ENCODE measurements at regions not wholly inside any gene's neighbourhood (a gene's known extent, or its start where the extent isn't known, plus 50 kb on each side); places are given as distances from the start of the nearest gene placed in this dataset.
A peak's percentile ranks its signal among the peaks of the same experiment; 100 is the strongest.
"Not testable (repeated sequence)": the region's sequence is repeated elsewhere in the genome, so short reads cannot be mapped to it uniquely, and the experiment has no call there.

DNA sequence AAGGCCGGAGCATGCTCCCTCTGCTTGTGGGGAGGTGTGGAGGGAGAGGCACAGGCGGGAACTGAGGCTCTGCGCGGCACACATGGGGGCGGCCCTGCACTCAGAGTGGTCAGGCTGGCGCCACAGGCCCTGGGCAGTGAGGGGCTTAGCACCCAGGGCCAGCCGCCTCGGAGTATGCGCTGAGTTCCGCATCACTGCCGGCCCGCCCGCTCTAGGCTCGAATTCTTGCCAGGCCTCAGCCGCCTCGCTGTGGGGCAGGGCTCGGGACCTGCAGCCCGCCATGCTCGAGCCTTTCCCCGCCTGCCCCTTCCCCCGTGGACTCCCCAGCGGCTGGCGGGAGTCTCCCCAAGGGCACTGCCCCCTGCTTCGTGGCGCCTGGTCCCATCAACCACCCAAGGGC is 905.9 kb downstream of the SPATA31A6 start:
- not testable (repeated sequence) for H3K27ac ChIP-seq

DNA sequence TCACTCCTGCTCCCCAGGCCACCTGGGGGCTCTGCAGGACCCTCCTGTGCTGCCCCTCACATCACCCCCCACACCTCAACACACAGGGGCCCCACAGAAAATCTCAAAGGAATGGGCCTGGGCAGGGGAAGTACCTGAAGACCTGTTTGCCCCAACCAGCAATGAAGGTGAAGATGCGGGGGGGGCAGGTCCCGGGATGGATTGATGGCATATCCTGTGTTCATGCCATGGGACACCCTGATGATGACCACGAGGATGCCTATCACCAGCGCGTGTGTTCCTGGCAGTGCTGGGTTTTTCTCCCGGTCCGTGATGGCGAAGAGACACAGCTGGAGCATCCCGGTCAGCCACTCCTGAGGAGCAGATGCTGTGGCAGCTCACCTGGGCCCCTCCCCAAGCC is 926.9 kb downstream of the SPATA31A6 start:
- not testable (repeated sequence) for H3K27ac ChIP-seq

DNA sequence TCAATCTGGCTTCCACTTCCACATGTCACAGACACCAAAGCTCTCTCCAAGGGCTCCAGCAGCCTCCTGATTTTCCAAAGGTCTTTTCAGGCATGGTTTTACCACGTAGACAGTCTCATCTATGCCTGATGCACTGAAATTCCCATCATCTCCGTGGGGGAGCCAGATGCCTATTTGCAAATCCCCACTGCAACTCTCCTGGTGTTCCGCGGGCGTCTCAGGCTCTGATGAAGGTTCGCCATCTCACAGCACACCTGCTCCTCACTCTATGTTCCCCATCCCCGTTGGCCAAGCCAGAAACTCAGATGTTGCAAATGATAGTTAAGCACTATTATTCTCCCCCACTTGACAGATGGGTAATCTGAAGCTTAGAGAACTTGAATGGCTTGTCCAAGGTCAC is 929.4 kb downstream of the SPATA31A6 start:
- H3K27ac ChIP-seq: not testable (repeated sequence)

DNA sequence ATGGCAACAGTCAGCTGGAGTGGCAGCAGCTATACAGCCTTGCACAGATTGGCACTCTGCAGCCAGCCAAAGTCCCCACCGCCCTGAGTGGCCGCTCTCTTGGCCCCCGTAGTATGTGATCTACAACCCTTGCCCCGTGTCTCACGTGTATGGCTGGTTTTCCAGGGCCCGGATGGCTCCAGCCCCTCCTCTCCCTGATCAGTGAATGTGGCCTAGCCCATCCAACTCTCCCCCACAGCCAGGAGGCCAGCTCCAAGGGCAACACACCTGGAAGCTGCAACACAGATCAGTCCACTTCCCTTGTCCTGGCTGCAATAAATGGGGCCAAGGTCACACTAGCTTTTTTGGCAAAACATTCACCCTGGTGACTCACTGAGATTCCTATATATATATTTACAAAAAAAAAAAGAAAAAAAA is 932.4 kb downstream of the SPATA31A6 start:
- not testable (repeated sequence) for H3K27ac ChIP-seq

DNA sequence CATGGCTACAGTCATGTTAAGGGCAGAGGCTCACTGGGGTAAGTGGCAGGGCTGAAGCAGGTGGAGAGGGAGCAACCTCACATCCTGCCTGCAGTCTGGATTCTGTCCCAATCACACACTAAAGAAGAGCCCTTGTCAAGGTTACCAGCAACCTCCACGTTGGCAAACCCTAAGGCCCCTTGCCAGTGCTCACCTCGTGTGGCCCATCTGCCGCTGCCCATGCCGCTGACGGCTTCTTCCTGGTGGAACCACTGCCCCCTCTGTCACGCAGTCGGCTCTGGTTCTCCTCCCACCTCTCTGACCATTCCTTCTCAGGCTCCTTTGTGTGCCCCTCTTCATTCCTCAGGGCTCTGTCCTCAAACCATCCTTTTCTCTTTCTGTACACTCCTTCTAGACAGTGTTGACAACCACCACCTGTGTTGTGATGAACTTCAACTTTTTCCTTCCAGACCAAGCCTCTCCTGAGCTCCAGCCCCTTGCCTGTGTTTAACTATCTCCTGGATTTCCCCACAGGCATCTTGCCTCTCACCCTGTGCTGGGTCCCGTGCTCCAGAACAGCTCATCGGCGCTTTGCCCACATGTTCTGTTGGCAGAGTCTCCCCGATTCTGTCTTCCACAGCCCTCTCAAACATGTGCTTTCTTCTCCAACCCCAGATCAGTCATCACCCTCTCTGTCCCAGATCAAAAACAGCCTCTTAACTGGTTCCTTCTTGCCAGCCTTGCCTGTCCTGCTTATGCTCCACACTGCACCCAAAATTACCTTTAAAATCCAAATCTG is 934.8 kb downstream of the SPATA31A6 start:
- H3K27ac ChIP-seq: not testable (repeated sequence)

DNA sequence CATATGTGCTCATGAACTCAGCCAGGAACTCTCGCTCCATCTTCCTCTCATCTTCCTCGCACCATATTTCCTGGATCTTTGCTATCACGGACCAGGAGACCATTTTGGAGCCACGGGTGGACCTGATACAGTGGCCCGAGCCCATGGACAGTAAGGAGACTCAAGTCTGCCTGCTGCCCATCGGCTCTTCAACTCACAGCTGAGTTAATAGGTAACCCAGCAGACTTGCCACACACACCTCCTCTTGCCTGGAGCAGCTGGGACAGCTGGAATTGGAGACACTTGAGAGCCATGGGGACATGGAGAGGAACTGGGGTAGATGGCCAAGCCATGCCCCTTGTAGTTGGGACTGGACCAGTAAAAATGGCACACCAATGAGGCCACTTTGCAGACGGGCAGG is 936.1 kb downstream of the SPATA31A6 start:
- not testable (repeated sequence) for H3K27ac ChIP-seq

DNA sequence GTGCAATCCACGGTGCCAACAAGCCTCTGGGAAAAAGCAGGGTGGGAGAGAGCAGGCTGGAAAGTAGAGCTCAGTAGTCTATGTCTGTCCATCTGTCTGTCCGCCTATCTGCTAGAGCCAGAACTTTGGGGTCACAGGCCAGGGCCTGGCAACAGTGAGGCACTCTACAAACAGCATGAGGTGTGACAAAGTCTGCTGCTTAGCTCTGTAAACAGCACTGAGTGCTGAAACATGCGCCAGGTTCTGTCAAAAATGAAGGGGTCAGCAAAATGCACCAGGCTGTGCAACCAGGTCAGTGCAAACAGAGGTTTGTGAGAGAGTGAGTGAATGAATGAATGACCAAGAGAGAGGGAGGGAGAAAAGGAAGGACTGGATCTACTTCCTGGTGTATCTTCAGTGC is 936.5 kb downstream of the SPATA31A6 start:
- not testable (repeated sequence) for H3K27ac ChIP-seq

DNA sequence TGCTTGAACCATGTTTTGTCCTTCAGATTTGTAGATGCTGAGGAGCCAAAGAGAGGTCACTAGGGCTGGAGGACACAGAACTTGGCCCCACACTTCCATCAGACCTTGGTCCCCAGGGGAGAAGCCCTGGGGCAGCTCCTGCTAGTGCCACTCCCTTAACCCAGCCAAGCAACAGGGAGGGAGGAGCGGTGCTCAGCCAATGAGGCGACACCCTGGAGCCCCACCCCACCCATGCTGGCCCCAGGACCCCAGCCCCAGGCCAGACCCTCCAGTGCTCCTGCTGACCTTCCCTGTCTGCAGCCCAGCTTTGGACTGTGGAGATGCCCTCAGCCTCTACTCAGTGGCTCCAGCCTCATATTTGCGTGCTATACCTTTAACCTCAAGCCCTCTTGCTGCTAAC is 942.4 kb downstream of the SPATA31A6 start:
- H3K27ac ChIP-seq: not testable (repeated sequence)

DNA sequence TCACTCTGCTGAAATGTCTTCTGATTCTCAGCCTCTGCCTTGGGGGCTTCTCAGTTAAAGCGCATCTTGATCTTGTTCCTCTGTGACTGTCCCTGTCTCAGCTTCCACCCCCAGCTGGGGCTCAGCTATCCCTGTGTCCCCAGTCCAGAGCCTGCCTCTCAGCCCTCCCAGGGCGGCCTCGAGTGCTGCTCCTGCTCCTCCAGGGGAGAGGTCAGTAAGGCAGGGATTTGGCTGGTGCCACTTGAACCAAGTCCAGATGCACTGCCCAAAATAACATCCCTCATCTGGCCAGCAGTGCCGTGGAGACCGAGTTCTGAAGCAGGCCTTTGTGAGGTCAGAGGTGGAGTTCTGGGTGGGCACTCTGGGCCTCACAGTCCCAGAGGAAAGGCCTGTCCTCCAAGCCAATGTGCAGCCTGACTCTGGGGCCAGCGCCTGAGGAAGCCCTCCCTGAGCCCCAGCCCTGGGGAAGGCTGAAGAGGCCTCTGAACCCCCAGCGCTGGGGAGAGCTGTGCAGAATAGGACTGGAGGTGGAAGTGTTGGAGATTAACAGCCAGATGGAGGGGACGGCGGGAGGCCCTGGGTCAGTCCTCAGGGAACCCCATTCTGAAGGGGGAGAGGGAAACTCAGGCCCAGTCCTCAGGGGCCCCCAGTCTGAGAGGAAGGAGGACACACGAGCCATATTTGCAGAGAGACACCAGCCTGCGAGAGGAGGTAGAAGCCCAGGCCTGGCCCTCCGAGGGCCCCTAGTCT is 943.7 kb downstream of the SPATA31A6 start:
- H3K27ac ChIP-seq: not testable (repeated sequence)

DNA sequence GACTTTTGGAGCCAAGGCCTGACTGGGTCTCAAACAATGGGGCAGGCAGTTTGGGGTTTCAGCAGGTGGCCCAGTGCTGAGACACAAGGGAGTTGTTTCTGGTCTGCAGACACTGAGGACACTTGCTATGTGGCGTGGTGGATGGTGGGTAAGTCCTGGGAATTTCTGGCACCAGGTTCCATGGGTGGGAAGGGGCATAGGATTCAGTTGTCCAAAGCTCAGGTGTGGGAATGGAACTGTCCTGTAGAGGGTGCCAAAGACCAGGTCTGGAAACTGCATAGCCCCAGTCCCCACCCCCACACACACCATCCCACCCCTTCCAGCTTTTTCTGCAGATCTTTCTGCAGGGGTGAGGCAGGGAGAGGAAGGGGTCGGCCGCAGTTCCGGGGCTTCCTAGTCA is 944.5 kb downstream of the SPATA31A6 start:
- TF ChIP-seq, protein P1, sequence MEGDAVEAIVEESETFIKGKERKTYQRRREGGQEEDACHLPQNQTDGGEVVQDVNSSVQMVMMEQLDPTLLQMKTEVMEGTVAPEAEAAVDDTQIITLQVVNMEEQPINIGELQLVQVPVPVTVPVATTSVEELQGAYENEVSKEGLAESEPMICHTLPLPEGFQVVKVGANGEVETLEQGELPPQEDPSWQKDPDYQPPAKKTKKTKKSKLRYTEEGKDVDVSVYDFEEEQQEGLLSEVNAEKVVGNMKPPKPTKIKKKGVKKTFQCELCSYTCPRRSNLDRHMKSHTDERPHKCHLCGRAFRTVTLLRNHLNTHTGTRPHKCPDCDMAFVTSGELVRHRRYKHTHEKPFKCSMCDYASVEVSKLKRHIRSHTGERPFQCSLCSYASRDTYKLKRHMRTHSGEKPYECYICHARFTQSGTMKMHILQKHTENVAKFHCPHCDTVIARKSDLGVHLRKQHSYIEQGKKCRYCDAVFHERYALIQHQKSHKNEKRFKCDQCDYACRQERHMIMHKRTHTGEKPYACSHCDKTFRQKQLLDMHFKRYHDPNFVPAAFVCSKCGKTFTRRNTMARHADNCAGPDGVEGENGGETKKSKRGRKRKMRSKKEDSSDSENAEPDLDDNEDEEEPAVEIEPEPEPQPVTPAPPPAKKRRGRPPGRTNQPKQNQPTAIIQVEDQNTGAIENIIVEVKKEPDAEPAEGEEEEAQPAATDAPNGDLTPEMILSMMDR (conservative IDR thresholded peaks at IDR 0.05): peak; percentile 22
- H3K27ac ChIP-seq: not testable (repeated sequence)

DNA sequence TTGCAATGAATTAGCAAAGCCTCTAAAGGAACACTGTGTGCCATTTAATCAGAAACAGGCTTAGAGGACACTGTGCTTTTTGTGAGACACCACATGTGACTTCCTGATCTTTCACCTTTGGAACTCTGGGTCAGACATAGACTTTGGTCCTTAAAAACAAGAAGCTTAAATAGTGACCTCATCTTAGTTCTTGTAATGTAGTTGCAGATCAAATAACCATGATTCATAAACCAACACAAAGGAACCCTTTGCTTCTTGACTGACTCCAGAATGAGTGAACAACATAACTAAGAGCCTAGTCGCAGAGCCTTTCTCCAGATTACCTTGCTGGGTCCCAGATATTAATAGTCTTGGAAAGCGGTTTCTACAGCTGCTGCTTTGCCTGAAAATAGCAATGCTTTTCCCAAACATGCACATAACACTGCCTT is 947.3 kb downstream of the SPATA31A6 start:
- not testable (repeated sequence) for H3K27ac ChIP-seq

DNA sequence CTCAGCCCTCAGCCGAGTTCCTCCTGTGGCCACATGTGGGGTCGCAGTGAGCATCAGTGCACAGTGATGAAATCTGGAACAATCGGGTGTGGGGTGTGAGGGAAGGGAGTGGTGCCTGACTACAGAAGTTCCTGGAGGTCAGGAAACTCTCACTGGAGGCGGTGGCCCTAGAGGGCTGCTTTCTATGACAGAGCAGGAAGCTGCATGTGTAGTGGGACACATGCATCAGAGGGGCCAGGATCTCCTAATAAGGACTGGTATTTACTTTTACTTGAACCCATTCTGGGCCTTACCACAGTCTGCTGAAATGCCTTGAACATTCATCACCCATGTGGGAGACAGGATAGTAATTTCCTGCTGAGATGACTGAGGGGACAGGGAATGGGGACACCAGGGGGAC is 952.0 kb downstream of the SPATA31A6 start:
- H3K27ac ChIP-seq: not testable (repeated sequence)

DNA sequence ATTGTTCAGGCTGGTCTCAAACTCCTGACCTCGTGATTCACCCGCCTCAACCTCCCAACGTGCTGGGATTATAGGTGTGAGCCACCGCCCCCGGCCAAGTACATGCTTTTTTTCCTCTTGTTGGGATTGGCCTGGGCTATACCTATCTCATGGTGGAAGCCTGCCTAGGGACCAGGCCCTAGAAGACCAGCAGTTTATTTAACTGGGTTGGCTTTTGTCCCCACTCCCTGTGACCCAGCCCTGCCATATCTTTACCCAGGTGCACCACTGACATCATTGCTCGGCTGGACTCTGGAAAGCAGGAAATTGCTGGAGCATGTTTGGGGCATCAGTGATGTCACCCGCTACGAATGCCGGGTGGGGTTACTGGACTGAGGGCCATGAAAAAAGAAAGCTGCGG is 955.5 kb downstream of the SPATA31A6 start:
- H3K27ac ChIP-seq: peak overlapping the region; percentile 20; the same call in 1 of the 2 replicates

DNA sequence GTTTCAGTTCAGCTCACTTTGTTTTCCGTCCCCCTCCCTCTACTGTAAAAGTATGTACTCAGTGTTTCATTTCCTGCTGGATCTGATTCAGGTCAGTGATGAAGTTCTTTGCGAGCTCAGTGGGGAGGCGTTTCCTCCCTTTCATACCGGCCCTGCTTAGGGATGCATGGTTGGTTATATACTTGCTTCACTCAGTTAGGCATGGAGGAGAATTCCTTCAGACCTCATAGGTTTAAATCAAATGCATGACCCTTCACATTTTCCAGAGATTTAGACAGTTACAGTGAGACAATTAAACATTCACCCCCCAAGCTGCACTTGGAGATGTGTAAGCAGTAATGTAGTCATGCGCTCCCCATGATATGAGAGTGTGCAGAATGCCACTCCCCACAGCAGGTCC is 955.9 kb downstream of the SPATA31A6 start:
- peak overlapping the region; percentile 40; the same call in 1 of the 2 replicates for H3K27ac ChIP-seq

DNA sequence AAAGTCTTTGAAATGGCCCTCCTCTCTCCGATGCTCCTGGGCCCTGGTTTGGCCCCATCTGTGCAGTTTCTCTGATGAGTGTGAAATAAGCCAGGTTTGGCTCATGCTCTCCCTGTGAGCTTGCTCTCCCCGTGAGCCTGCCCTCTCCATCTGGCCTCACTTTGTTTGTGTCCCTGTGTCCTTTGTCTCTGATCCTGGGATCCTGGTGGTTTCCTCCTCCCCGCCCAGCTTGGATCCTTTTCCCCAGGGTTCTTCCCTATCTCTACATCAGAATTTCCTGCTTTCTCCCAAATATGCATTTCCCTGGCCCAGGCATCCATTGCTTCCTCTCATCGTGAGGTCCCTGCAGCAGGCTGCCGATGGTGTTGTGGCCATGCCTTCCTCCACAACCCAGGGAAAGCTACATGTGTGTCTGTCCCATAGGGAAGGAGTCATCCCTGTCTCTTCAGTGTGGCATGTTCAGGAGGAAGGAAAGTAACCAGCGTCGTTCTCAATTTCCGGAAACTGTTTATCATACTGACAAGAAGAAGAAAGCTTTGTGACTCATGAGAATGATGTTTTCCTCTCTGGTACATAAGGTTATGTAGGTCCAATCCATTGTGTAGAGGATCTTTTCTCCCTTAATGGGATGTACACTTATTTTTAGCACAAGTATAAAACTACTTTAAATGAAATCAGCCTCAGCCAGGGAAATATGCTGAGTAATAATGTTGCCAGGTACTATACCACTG is 956.6 kb downstream of the SPATA31A6 start:
- H3K27ac ChIP-seq: peak overlapping the region; percentile 40; the same call in 1 of the 2 replicates
